Ishikawa (cell line): ENCODE measurements at regions not wholly inside any gene's neighbourhood (a gene's known extent, or its start where the extent isn't known, plus 50 kb on each side); places are given as distances from the start of the nearest gene placed in this dataset.

Experiments
- REST ChIP-seq: IDR thresholded peaks from 2 replicates; pipeline ENCODE4 v1.6.1; 2012; ENCODE audit warnings: low read depth, mild to moderate bottlenecking
- TEAD4 ChIP-seq: IDR thresholded peaks from 2 replicates; pipeline ENCODE4 v1.6.1; 2012

GRCh38 chrX:63466690-63467089 is 115.6 kb upstream of the SPIN4 start:
- TF ChIP-seq TEAD4 (no peak), REST (no peak)
